Heart right ventricle (tissue), 16 donors: ENCODE measurements at regions not wholly inside any gene's neighbourhood (a gene's known extent, or its start where the extent isn't known, plus 50 kb on each side); places are given as distances from the start of the nearest gene placed in this dataset.

Experiments
- ATAC-seq, 8 donors: fragments of 200-7000 bp; cut with Tn5 transposase; one replicate each; pipeline ENCODE4 v1.9.1; 2020; ENCODE audit warnings: mild to moderate bottlenecking in 8 of 8, moderate library complexity in 8 of 8, moderate number of reproducible peaks in 1 of 8
- DNase-seq, 2 donors: peaks; one replicate each; pipeline ENCODE4 v3.0.0-alpha.2; 2020
- H3K27ac ChIP-seq, 10 donors: fragments of 200-600 bp; sonication (generic) in 2 of 10; one replicate each; pipeline versions ENCODE4 v1.5.0 to v1.8.0; 2020 to 2022; ENCODE audit warnings: mild to moderate bottlenecking in 3 of 10
- H3K27me3 ChIP-seq, 7 donors: fragments of 200-600 bp; one replicate each; pipeline ENCODE4 v1.8.0; 2021 to 2022; ENCODE audit warnings: mild to moderate bottlenecking in 2 of 7
- H3K36me3 ChIP-seq, 9 donors: fragments of 200-600 bp; sonication (generic) in 1 of 9; one replicate each; pipeline versions ENCODE4 v1.5.0 to v1.8.0; 2020 to 2022; ENCODE audit warnings: mild to moderate bottlenecking in 2 of 9
- H3K4me1 ChIP-seq, 9 donors: fragments of 200-600 bp; sonication (generic) in 1 of 9; one replicate each; pipeline versions ENCODE4 v1.5.0 to v1.8.0; 2020 to 2022; ENCODE audit warnings: mild to moderate bottlenecking in 4 of 9
- H3K4me3 ChIP-seq, 10 donors: fragments of 200-600 bp; sonication (generic) in 2 of 10; one replicate each; pipeline versions ENCODE4 v1.5.0 to v1.8.0; 2020 to 2022; ENCODE audit warnings: mild to moderate bottlenecking in 7 of 10, moderate library complexity in 2 of 10
- H3K9me3 ChIP-seq, 11 donors: fragments of 200-600 bp in 10 of 11; sonication (generic) in 2 of 11; one replicate each; pipeline versions ENCODE4 v1.5.0 to v1.8.0; 2013 to 2022; ENCODE audit warnings: mild to moderate bottlenecking in 2 of 11, control low read depth in 1 of 11, moderate library complexity in 1 of 11
- CTCF ChIP-seq, 9 donors: fragments of 200-600 bp; sonication (generic) in 2 of 9; IDR thresholded peaks; one replicate each; pipeline versions ENCODE4 v1.5.0 to v1.8.0; 2021 to 2022; ENCODE audit warnings: antibody characterized with exemption in 9 of 9, mild to moderate bottlenecking in 5 of 9, moderate library complexity in 1 of 9
- WGBS, 2 donors: extraction: QIAGEN DNeasy Blood & Tissue Kit; methylation state at CpG; one replicate each; pipeline ENCODE4 v1.1.7; 2013; ENCODE audit warnings: inconsistent platforms in 1 of 2; 5-methylcytosine and 5-hydroxymethylcytosine counted together
- intact Hi-C, 10 donors: fragments of 100-400 bp; cut with DNase I; formaldehyde crosslinking; loops; one replicate each; pipeline versions ENCODE4 v1.11.1 to v1.14.2; 2022
- donor health status: Arrhythmogenic right ventricular cardiomyopathy.
- donor health status: ischemic (EF 13 %, LVEDD 7.1; RV severe dilation, severe dysfunction).
- donor health status: healthy with polysubstance abuse.
- donor health status: DM: no; HTN: yes; CAD: no.
- donor health status: DM: no; HTN: no; CAD: no.
- donor health status: ischemic (EF 25% LVEDD 6.9; RV normal size, moderate dysfunction).
- donor health status: ischemic (EF 25% LVEDD 5.7; RV mildly dilated, moderate dysfunction).
- donor health status: healthy.
- donor health status: DM: yes; HTN: yes; CAD: no.
- donor health status: Ischemic cardiomyopathy.
- donor health status: ischemic (EF 35%, LVEDD 5.7; RV mildly dilated, moderate dysfunction).
- donor health status: nonischemic (EF 11% LVEDD 7.7; RV severe dilation, severe dysfunction).
- donor health status: DM: yes; HTN: yes; CAD: no.
- donor health status: PGD.
- donor health status: ischemic (EF 29% LVEDD 5.4; RV normal size, mild dysfunction).
- donor health status: nonischemic (EF 23%, LVEDD 6.1; RV moderate dilation, normal function).

GRCh38 chr1:25062621-25063255, 132.7 kb upstream of the RUNX3 start:
- no peaks in the 10 kb centered on the region for H3K9me3 ChIP-seq
- peaks cover 0 to 21% (median 8%) of the 10 kb centered on the region in 7 donors for H3K27me3 ChIP-seq
- intact Hi-C loops, result no loop called here
- H3K36me3 ChIP-seq, result no peaks in the 10 kb centered on the region
- H3K4me1 ChIP-seq, result peaks cover 0 to 8% (median 0%) of the 10 kb centered on the region in 9 donors
- no peak for DNase-seq
- WGBS, 2 donors, result 92 to 93% methylated on average over 4 of the region's 4 CpGs
- H3K27ac ChIP-seq, result no peak overlapping the region
- no peak for TF ChIP-seq CTCF (IDR thresholded peaks at IDR 0.05)
- no peak for ATAC-seq
- H3K4me3 ChIP-seq, result no peak overlapping the region

GRCh38 chr1:25061261-25061995, 131.4 kb upstream of the RUNX3 start:
- H3K4me3 ChIP-seq, result no peak overlapping the region
- TF ChIP-seq CTCF (IDR thresholded peaks at IDR 0.05), result no peak
- no peaks in the 10 kb centered on the region for H3K36me3 ChIP-seq
- no peaks in the 10 kb centered on the region for H3K9me3 ChIP-seq
- no peak overlapping the region for H3K27ac ChIP-seq
- DNase-seq (no peak), ATAC-seq (no peak)
- H3K27me3 ChIP-seq, result peaks cover 0 to 33% (median 21%) of the 10 kb centered on the region in 7 donors
- intact Hi-C loops, result no loop called here
- 78 to 80% methylated on average over 12 of the region's 12 CpGs for WGBS, 2 donors
- H3K4me1 ChIP-seq, result peaks cover 0 to 6% (median 0%) of the 10 kb centered on the region in 9 donors

DNA sequence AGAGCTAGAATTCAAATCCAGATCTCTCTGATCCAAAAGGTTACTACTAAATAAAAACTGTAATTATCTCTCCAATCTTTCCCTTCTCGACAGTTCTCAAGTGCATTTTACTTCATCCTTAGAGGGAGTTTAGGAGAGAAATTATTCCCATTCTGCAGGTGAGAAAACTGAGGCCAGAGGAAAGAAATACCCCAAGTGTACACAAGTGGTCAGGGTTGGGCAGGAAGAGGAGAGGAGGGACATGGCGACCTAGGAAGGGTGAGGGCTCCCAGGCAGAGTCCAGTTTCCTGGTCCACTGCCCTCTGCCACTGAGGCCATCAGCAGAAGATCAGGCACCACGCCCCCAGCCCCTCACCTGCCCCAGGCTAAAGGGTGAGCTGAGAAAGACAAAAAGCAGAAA, 127.1 kb upstream of the RUNX3 start:
- Histone ChIP-seq H3K36me3 (no peaks in the 10 kb centered on the region), H3K9me3 (no peaks in the 10 kb centered on the region), H3K27ac (no peak overlapping the region), H3K27me3 (peaks cover 0 to 50% (median 34%) of the 10 kb centered on the region in 7 donors), H3K4me3 (no peak overlapping the region), H3K4me1 (no peaks in the 10 kb centered on the region)
- intact Hi-C loops, result no loop called here
- DNase-seq (no peak), ATAC-seq (no peak)
- TF ChIP-seq CTCF (IDR thresholded peaks at IDR 0.05), result no peak
- 70 to 83% methylated on average over 3 of the region's 3 CpGs for WGBS, 2 donors

- H3K4me3 ChIP-seq, result no peak overlapping the region
- DNase-seq, result no peak
- H3K9me3 ChIP-seq, result no peaks in the 10 kb centered on the region
- H3K36me3 ChIP-seq, result no peaks in the 10 kb centered on the region
- H3K27ac ChIP-seq, result no peak overlapping the region
- no peak for ATAC-seq
- WGBS, 2 donors, result 82 to 85% methylated on average over 9 of the region's 9 CpGs
- TF ChIP-seq CTCF (IDR thresholded peaks at IDR 0.05), result no peak
- H3K4me1 ChIP-seq, result no peaks in the 10 kb centered on the region
- intact Hi-C loops, result no loop called here
- peaks cover 0 to 54% (median 37%) of the 10 kb centered on the region in 7 donors for H3K27me3 ChIP-seq
Observed at GRCh38 chr1:25056536-25056935, 126.5 kb upstream of the RUNX3 start.
